Stimulated activated naive B cell treated with anti-CD40 and anti-IgM and Interleukin-4, amounts not matched to agents 10 μg/mL and 1 μg/mL and 100 μg/mL, for 72 hours (primary cell): ENCODE measurements at regions not wholly inside any gene's neighbourhood (a gene's known extent, or its start where the extent isn't known, plus 50 kb on each side); places are given as distances from the start of the nearest gene placed in this dataset.

ENCODE experiments used
- ATAC-seq, 2 donors: fragments of 150-1000 bp; cut with Tn5 transposase; replicated peaks; 2 replicates each; pipeline ENCODE4 v1.10.0; 2021; ENCODE audit warnings: moderate library complexity in 1 of 2
- DNase-seq: peaks from one replicate; pipeline ENCODE4 v3.0.0; 2021
- H3K27ac Mint-ChIP-seq: one replicate; pipeline ENCODE4 v1.8.0; 2022; ENCODE audit warnings: mild to moderate bottlenecking, mixed read lengths
- H3K27me3 Mint-ChIP-seq, 2 donors: one replicate each; pipeline ENCODE4 v1.8.0; 2022; ENCODE audit warnings: mixed read lengths in 2 of 2
- H3K36me3 Mint-ChIP-seq, 2 donors: one replicate each; pipeline ENCODE4 v1.8.0; 2022; ENCODE audit warnings: mixed read lengths in 2 of 2, mild to moderate bottlenecking in 1 of 2
- H3K4me1 Mint-ChIP-seq, 2 donors: one replicate each; pipeline ENCODE4 v1.8.0; 2022; ENCODE audit warnings: mixed read lengths in 2 of 2, mild to moderate bottlenecking in 1 of 2
- H3K4me3 Mint-ChIP-seq, 2 donors: one replicate each; pipeline ENCODE4 v1.8.0; 2022; ENCODE audit warnings: mild to moderate bottlenecking in 2 of 2, mixed read lengths in 2 of 2, moderate library complexity in 1 of 2
- H3K9me3 Mint-ChIP-seq, 2 donors: one replicate each; pipeline ENCODE4 v1.8.0; 2022; ENCODE audit warnings: mixed read lengths in 2 of 2, mild to moderate bottlenecking in 1 of 2

DNA sequence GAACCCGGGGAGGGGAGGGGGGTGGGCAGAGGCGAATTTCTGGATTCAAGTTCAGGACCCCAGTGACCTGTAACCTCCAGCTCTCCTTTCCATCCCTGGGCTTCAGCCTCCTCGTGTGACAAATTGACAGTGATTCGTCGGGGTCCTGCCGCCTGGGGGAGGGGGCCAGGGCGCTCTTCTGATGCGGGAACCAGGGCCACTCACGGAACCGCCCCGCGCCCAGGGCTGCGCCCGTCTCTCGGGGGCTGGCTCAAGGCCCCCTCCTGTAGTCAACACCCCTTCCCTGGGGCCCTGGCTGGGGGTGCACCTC lies 92.8 kb upstream of the ANO1 start:
- Mint-ChIP-seq H3K9me3 (no peaks in the 10 kb centered on the region), H3K36me3 (no peaks in the 10 kb centered on the region), H3K4me3 (peak overlapping the region in 1 of 2 donors; percentile 47), H3K4me1 (peaks cover 17 to 34% of the 10 kb centered on the region in 2 donors), H3K27ac (no peak overlapping the region), H3K27me3 (peaks cover 58 to 84% of the 10 kb centered on the region in 2 donors)
- DNase-seq (no peak), ATAC-seq (no peak)

DNA sequence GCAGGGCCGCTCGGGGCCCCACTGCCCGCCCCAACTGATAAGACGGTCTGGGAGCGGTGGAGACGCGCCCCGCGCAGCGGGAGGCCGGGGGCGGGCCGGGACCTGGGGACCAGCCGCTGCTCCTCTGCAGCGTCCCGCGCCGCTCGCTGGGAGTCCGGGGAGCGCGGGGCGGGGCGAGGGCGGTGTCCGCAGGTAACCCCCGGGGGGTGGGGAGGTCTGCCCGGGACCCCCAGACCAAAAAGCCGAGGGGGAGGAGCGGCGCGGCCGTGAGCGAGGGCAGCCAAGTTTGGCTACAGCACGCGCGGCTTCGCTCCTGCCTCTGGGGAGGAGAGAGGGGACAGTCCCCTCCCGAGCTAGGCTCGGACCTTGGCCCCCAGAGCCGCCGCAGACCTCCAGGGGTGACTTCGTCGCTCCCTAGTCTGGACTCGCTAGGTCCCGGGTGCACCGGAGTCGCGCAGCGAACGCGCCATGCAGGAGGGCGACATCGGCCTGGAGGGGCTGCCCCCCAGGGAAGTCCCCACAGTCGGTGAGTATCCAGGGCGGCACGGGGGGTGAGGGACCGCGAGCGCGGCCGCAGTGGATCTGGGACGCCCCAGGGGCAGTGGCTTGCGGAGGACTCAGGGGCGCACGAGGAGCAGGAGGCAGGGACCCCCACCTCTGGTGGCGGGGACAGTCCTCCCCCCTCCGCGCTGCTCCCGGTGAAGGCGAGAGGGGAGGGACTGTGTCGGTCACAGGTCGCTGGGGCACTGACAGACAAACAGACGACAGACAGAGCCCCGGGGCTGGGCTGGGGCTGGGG lies 92.3 kb upstream of the ANO1 start:
- Mint-ChIP-seq H3K27ac (peak overlapping the region; percentile 65), H3K36me3 (no peaks in the 10 kb centered on the region), H3K4me3 (peak overlapping the region; percentile 66 to 82), H3K27me3 (peaks cover 61 to 84% of the 10 kb centered on the region in 2 donors), H3K9me3 (no peaks in the 10 kb centered on the region), H3K4me1 (peaks cover 17 to 34% of the 10 kb centered on the region in 2 donors)
- DNase-seq, result no peak
- peak; percentile 54 to 67 for ATAC-seq

- Mint-ChIP-seq H3K27me3 (peaks cover 64 to 84% of the 10 kb centered on the region in 2 donors), H3K4me1 (peaks cover 17 to 34% of the 10 kb centered on the region in 2 donors), H3K36me3 (no peaks in the 10 kb centered on the region), H3K27ac (no peak overlapping the region), H3K9me3 (no peaks in the 10 kb centered on the region), H3K4me3 (peak overlapping the region in 1 of 2 donors; percentile 82)
- ATAC-seq, result peak; percentile 48 to 54
- DNase-seq, result no peak
Observed at GRCh38 chr11:69986440-69986787, 91.7 kb upstream of the ANO1 start.

DNA sequence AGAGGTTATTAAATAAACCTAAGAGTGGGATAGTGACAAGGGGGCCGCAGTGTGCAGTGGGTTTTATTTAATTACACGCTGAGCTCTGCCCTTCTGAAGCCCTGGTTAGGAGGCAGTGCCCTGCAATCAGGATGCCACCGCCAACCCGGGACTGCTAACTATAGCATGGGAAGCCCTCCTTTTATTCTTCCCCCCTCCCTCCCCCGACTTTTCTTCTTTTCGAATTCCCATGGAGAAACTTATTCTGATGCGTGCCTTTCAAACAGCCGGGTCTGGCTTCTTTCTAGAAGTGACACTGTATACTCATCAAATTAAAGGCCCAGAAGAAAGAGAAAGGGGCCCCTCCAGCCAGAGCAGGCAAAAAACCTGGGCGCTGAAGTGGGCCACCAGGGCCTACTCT lies 91.3 kb upstream of the ANO1 start:
- Mint-ChIP-seq H3K9me3 (no peaks in the 10 kb centered on the region), H3K4me1 (peaks cover 17 to 34% of the 10 kb centered on the region in 2 donors), H3K4me3 (no peak overlapping the region), H3K27ac (no peak overlapping the region), H3K36me3 (no peaks in the 10 kb centered on the region), H3K27me3 (peaks cover 60 to 82% of the 10 kb centered on the region in 2 donors)
- no peak for DNase-seq
- no peak for ATAC-seq

GRCh38 chr11:69992026-69992425 lies 86.1 kb upstream of the ANO1 start:
- H3K4me1 Mint-ChIP-seq, result peaks cover 3 to 6% of the 10 kb centered on the region in 2 donors
- H3K27me3 Mint-ChIP-seq, result peaks cover 34 to 39% of the 10 kb centered on the region in 2 donors
- H3K9me3 Mint-ChIP-seq, result peaks cover 2 to 4% of the 10 kb centered on the region in 2 donors
- no peaks in the 10 kb centered on the region for H3K36me3 Mint-ChIP-seq
- DNase-seq (no peak), ATAC-seq (no peak)
- H3K27ac Mint-ChIP-seq, result no peak overlapping the region
- no peak overlapping the region for H3K4me3 Mint-ChIP-seq

GRCh38 chr11:69992943-69993694 lies 85.0 kb upstream of the ANO1 start:
- no peak for ATAC-seq
- Mint-ChIP-seq H3K36me3 (no peaks in the 10 kb centered on the region), H3K27me3 (peaks cover 28% of the 10 kb centered on the region in 2 donors), H3K4me3 (no peak overlapping the region), H3K9me3 (peaks cover 2 to 4% of the 10 kb centered on the region in 2 donors), H3K27ac (no peak overlapping the region), H3K4me1 (peaks cover 2% of the 10 kb centered on the region in 2 donors)
- no peak for DNase-seq

DNA sequence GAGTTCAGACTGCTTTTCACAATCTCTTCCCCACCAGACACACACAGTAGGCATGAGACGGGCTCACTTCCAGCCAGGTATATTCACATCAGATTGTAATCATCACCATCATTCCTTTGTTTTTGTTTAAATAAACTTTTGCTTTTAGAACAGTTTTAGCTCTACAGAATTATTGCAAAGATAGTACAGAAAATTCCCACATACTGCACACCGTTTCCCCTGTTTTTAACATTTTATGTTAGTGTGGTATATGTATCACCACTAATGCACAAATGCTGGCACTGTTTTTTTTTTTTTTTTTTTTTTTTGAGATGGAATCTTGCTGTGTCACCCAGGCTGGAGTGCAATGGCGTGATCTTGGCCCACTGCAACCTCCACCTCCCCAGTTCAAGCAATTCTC lies 83.3 kb upstream of the ANO1 start:
- Mint-ChIP-seq H3K4me1 (no peaks in the 10 kb centered on the region), H3K9me3 (peaks cover 2 to 4% of the 10 kb centered on the region in 2 donors), H3K36me3 (no peaks in the 10 kb centered on the region), H3K27me3 (peaks cover 11 to 15% of the 10 kb centered on the region in 2 donors), H3K27ac (no peak overlapping the region), H3K4me3 (no peak overlapping the region)
- no peak for ATAC-seq
- no peak for DNase-seq

DNA sequence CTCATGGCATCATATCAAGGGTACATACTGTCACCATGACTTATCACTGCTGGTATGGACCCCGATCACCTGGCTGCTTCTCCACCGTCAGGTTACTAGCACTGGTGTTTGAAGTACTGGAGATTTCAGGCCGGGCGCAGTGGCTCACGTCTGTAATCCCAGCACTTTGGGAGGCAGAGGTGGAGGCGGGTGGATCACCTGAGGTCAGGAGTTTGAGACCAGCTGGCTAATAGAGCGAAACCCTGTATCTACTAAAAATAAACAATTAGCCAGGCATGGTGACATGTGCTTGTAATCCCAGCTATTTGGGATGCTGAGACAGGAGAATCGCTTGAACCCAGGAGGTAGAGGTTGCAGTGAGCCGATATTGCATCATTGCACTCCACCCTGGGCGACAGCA lies 82.4 kb upstream of the ANO1 start:
- no peak overlapping the region for H3K4me3 Mint-ChIP-seq
- H3K9me3 Mint-ChIP-seq, result peaks cover 2 to 4% of the 10 kb centered on the region in 2 donors
- H3K27me3 Mint-ChIP-seq, result peaks cover 6 to 14% of the 10 kb centered on the region in 2 donors
- no peak for ATAC-seq
- H3K36me3 Mint-ChIP-seq, result no peaks in the 10 kb centered on the region
- no peak overlapping the region for H3K27ac Mint-ChIP-seq
- H3K4me1 Mint-ChIP-seq, result no peaks in the 10 kb centered on the region
- no peak for DNase-seq

DNA sequence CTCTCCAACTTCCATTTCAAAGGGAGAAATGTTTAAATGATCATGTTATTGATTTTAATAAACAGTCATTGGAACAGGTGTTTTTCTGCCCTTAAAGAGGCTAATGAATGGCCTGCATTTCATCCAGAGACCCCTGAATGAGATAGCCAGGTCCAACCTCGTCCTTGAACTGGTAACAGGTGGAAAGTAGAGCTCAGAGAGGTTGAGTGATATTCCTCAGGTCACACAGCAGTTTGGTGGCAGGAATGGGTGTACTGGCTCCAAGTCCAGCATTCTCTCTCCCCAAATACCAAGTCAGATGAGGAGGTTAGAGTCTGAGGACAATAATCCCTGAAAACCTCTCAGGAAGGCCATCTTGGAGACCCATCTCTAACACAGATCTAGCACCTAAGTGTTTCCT lies 81.7 kb upstream of the ANO1 start:
- peaks cover 6 to 10% of the 10 kb centered on the region in 2 donors for H3K27me3 Mint-ChIP-seq
- H3K4me1 Mint-ChIP-seq, result no peaks in the 10 kb centered on the region
- DNase-seq (no peak), ATAC-seq (no peak)
- H3K9me3 Mint-ChIP-seq, result peaks cover 2 to 4% of the 10 kb centered on the region in 2 donors
- no peak overlapping the region for H3K27ac Mint-ChIP-seq
- no peak overlapping the region for H3K4me3 Mint-ChIP-seq
- no peaks in the 10 kb centered on the region for H3K36me3 Mint-ChIP-seq

DNA sequence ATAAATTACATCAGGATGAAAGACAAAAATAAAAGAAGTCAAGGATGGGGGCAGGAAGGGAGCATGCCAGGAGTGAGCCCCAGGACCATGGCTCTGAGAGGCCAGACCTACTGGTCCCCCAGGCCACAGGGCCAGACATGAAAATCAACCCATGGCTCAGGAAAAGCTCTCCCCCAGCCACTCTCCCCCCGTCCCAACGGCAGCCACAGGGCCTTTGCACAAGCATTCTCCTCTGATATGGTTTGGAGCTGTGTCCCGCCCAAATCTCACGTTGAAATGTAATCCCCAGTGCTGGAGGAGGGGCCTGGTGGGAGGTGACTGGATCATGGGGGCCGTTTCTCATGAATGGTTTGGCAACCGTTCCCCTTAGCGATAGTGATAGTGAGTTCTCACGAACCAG lies 80.8 kb upstream of the ANO1 start:
- DNase-seq, result no peak
- H3K9me3 Mint-ChIP-seq, result peaks cover 0 to 4% of the 10 kb centered on the region in 2 donors
- H3K4me3 Mint-ChIP-seq, result no peak overlapping the region
- H3K36me3 Mint-ChIP-seq, result no peaks in the 10 kb centered on the region
- ATAC-seq, result no peak
- peaks cover 0 to under 1% of the 10 kb centered on the region in 2 donors for H3K4me1 Mint-ChIP-seq
- H3K27me3 Mint-ChIP-seq, result peaks cover 0 to 10% of the 10 kb centered on the region in 2 donors
- no peak overlapping the region for H3K27ac Mint-ChIP-seq

- peaks cover 0 to 4% of the 10 kb centered on the region in 2 donors for H3K4me1 Mint-ChIP-seq
Observed at GRCh38 chr11:69999721-70000120, 78.4 kb upstream of the ANO1 start.

DNA sequence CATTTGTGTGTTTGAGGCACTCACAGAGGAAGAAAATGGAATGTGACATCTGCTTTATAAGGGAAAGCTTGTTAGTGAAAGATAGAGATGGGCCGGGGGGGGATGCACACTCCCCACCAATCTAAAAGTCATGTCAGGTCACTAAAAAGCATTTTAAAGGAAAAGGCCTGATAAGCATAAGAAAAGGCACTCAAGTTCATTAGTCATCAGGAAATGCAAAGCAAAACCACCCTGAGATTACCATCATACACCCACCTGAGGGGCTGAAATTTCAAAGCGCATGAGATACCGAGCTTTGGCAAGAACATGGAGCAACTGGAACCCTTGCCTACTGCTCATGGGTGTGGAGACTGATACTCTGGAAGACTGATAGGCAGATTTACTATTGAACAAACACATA lies 77.9 kb upstream of the ANO1 start:
- DNase-seq (no peak), ATAC-seq (no peak)
- H3K27me3 Mint-ChIP-seq, result no peaks in the 10 kb centered on the region
- H3K9me3 Mint-ChIP-seq, result no peaks in the 10 kb centered on the region
- no peaks in the 10 kb centered on the region for H3K36me3 Mint-ChIP-seq
- H3K27ac Mint-ChIP-seq, result no peak overlapping the region
- H3K4me1 Mint-ChIP-seq, result peaks cover 0 to 4% of the 10 kb centered on the region in 2 donors
- H3K4me3 Mint-ChIP-seq, result no peak overlapping the region

More at GRCh38 chr11:69999721-70000120, 78.4 kb upstream of the ANO1 start:
- H3K9me3 Mint-ChIP-seq, result no peaks in the 10 kb centered on the region
- no peak overlapping the region for H3K27ac Mint-ChIP-seq
- no peak for DNase-seq
- H3K27me3 Mint-ChIP-seq, result no peaks in the 10 kb centered on the region
- H3K4me3 Mint-ChIP-seq, result no peak overlapping the region
- no peak for ATAC-seq
- H3K36me3 Mint-ChIP-seq, result no peaks in the 10 kb centered on the region

DNA sequence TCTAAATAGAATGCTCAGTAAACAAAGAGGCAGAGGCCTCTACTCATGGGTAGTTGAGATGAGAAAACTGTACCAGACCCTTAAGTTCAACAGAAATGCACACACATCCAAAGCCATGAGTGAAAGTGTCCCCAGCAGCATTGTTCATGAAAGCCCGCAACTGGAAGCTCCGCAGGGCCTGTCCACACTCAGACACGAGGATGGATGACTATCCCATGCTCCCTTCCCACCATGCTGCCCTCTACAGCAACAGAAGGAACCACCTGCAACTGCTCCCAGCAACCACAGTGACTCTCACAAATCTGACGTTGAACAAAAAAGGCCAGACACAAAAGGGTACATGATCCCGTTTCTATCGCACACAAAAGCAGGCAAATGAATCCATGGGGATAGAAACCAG lies 76.9 kb upstream of the ANO1 start:
- ATAC-seq (no peak), DNase-seq (no peak)
- Mint-ChIP-seq H3K4me3 (no peak overlapping the region), H3K36me3 (no peaks in the 10 kb centered on the region), H3K27me3 (no peaks in the 10 kb centered on the region), H3K9me3 (no peaks in the 10 kb centered on the region), H3K4me1 (peaks cover 0 to 7% of the 10 kb centered on the region in 2 donors), H3K27ac (no peak overlapping the region)

- Mint-ChIP-seq H3K4me3 (no peak overlapping the region), H3K27ac (no peak overlapping the region)
- ATAC-seq, result peak; percentile 93 to 98
Observed at GRCh38 chr11:70002433-70002832, 75.7 kb upstream of the ANO1 start.

More at GRCh38 chr11:70002433-70002832, 75.7 kb upstream of the ANO1 start:
- peak; percentile 11 for DNase-seq
- Mint-ChIP-seq H3K4me1 (peaks cover 0 to 8% of the 10 kb centered on the region in 2 donors), H3K9me3 (no peaks in the 10 kb centered on the region), H3K36me3 (no peaks in the 10 kb centered on the region), H3K27me3 (no peaks in the 10 kb centered on the region)
